ENCODE measurements at regions not wholly inside any gene's neighbourhood (a gene's known extent, or its start where the extent isn't known, plus 50 kb on each side); places are given as distances from the start of the nearest gene placed in this dataset.

DNA sequence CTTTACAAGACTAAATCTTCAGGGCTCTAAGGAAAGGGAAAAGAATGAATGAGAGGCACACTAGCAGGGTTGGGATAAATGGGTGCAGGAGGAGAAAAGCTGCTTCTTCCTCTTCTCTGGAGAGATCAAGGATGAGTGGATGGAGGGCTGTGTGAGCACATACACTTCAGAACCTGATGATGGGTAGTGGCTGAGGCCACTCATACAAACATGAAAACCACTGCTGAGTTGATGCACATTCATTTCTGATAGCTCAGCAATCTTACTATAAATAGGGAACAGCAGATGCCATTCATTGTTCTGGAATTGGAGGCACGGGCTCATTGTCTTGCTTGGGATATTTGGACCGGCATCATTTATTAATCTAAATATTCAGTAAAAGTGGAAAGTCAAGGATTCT, 152.4 kb upstream of the KCTD1 start:
- TF ChIP-seq GATA2 (IDR thresholded peaks at IDR 0.05; ENCODE audit: low read depth, low read length) (no peak), GATA3 (IDR thresholded peaks at IDR 0.05; ENCODE audit: low read depth, low read length) (no peak)

DNA sequence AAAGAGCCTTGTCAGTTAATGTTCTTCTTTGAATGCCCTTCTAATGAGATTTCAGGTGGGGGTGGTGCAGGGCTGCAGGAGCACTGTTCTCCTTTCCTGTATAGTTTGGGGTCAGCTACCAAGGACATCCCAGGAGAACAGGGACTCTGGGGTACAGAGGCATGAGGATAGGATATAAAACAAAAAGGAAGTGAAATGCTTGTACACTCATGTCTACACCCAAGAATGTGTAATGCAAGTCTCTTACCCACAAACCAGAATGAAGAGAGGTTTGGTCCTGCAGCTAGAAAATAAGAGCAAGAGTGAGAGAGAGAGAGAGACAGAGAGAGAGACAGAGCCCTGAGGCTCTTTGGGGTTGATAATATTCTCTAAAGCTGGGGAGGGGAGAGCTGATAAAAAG, 151.8 kb upstream of the KCTD1 start:
- TF ChIP-seq GATA2 (IDR thresholded peaks at IDR 0.05; ENCODE audit: low read depth, low read length): no peak
- TF ChIP-seq GATA3 (IDR thresholded peaks at IDR 0.05; ENCODE audit: low read depth, low read length): no peak

DNA sequence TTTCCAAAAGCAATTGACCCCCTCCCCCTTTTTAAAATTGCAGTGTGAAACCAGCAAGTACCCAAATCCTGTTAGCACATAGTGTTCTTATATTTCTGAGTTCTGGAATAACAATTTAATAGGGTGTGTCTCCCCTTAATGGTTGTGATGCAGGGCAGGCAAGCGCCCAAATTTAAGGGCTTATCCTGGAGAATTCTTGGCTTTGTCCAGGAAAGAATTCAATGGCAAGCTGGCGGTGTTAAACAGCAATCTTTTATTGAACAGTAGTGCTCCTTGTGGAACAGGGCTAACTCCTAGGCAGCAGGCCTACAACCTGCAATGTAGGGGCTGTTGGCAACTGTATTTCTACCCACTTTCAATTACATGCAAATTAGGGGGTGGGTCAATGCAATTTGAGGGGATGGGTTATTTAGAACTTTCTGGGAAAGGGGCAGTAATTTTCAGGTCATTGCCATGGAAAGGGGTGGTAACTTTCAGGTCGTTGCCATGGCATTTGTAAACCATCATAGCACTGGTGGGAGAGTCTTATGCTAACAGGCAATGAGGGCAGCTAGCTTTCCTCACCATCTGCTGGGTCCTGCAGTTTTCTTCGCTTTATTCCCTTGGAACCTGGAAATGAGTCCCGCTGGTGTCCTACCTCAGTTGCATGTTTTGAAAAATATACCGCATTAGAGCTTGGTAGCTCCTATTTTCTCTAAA, 149.0 kb upstream of the KCTD1 start:
- TF ChIP-seq GATA3 (IDR thresholded peaks at IDR 0.05; ENCODE audit: low read depth, low read length) (no peak), GATA2 (IDR thresholded peaks at IDR 0.05; ENCODE audit: low read depth, low read length) (no peak)

DNA sequence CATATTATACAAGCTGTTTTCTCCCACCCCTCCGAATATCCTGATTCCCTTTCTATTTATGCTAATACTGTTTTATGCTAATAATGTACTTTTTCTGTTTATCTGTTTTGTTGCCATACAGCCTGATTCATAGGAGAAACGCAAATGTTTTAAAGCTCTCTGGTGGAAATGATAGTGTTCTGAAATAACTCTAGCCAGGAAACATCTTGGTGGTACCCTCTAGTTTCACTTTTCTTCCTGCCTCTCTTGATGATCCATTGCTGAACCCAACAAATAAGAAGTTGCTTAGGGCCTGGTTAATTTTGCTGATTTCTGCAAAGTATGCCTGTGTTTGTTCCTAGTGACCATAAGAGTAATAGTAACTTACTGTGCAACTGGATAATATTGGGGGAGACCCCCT, 148.4 kb upstream of the KCTD1 start:
- TF ChIP-seq GATA3 (IDR thresholded peaks at IDR 0.05; ENCODE audit: low read depth, low read length) (no peak), GATA2 (IDR thresholded peaks at IDR 0.05; ENCODE audit: low read depth, low read length) (no peak)

DNA sequence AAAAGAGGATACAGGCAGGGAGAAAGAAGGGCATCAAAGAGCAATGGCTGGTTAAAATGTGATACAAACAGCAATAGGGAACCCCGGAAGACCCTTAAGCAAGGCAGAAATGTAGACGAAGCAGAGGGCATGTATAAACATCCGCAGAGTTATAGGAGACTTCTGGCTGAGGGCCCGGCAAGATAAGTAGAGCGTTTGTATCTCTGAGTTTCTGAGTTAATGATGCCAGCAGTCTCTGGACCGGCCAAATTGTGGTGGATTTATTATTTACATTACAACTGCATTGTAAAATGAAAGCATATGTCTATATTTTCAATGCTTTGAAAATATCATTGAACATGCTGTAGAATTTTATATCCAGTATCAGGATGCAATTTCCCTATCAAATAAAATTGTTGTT, 148.0 kb upstream of the KCTD1 start:
- TF ChIP-seq GATA2 (IDR thresholded peaks at IDR 0.05; ENCODE audit: low read depth, low read length) (no peak), GATA3 (IDR thresholded peaks at IDR 0.05; ENCODE audit: low read depth, low read length) (no peak)

DNA sequence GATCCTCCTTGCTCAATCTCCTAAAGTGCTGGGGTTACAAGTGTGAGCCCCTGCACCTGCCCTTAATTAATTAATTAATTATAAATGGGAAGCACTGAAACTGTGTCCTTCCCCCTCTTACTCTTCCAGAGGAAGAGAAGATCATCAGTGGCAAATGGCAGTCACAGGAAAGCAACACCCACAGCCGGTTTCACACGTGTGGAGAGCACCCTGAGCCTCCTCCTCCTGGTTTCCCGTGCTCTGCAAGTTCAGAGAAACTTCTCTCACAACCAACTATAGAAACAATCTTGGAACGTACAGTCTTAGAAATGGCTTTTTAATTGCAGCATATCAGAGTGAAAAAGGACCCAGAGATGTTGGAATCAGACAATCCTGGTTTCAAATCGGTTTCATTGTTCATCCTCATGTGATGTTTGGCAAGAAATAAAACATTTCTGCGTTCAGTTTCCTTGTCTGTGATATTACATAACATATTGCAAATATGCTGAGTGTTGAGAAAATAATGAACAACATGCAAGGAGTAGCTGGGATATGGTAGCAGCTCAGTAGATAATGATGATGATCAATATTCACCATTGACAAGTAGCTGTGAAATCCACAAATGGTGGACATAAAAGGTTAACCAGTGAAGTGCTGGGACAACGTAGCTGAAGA, 141.0 kb upstream of the KCTD1 start:
- TF ChIP-seq GATA2 (IDR thresholded peaks at IDR 0.05; ENCODE audit: low read depth, low read length): no peak
- TF ChIP-seq GATA3 (IDR thresholded peaks at IDR 0.05; ENCODE audit: low read depth, low read length): no peak

DNA sequence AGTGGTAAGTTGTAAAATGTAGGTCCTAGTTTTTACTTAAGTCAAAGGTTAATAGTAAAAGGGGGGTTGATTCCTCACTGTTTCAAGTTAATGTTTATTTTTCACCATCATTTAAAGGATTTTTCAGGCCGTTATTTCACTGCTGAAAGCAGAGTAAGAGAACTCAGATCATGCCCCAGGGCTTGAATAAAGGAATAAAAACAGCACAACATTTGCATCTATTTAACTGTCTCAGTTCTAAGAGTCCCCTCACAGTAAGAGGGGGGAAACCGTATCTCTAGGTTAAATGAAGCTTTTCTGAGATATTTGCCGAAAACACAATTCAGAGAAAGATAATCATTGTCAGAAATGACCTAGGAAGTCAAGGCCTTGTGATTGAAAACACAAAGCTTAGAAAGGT, 138.2 kb upstream of the KCTD1 start:
- TF ChIP-seq GATA2 (IDR thresholded peaks at IDR 0.05; ENCODE audit: low read depth, low read length) (no peak), GATA3 (IDR thresholded peaks at IDR 0.05; ENCODE audit: low read depth, low read length) (no peak)

DNA sequence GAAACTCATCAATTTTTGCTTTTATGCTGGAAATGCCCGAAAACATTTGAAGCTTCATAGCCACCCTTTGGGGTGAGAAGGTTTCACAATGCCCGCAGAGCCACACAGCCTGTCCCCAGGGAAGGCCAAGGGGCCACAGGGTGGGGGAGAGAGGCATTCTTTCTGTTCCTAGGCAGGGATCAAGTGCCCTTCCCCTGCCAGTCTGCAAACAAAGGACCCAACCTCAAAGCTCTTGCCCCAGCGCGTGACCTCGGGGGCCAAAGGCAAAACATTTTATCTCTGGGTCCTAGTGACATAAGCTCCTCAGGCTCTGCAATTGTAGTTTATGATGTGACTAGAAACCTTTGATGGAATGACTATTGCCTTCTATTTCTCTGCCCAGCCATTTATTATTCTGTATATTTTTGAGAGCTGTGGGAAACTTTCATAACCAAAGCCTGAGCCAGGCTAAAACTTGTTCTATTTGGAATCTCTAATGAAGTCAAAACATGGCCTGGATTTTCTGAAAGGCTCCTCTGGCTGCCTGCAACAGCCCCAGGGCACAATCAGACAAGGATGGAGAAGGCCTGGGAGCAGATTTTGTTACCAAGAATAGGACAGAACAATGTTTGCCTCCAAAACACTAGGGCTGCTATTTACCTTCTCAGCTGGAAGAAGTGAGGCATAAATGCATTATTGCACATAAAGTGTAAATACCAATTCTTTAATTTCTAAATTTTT, 137.2 kb upstream of the KCTD1 start:
- TF ChIP-seq GATA3 (IDR thresholded peaks at IDR 0.05; ENCODE audit: low read depth, low read length): no peak
- TF ChIP-seq GATA2 (IDR thresholded peaks at IDR 0.05; ENCODE audit: low read depth, low read length): no peak

DNA sequence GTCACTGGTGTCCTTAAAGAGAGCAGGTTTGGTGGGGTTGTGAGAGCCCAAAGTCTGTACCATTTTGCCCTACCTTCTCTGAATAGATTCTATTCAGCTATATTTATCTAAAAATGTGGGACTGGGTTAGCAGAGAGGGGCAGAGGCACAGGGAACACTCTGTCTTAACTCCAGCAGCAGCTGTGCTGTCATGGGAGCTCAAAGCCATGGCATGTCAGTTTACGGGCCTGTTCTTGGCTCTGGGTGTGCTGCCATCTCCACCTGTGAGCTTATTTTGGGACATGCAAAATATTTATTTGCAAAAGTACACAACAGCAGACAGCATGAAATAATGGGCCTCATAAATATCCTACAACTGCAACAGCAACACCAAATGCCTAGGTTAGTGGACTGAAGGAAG, 129.6 kb upstream of the KCTD1 start:
- TF ChIP-seq GATA2 (IDR thresholded peaks at IDR 0.05; ENCODE audit: low read depth, low read length): no peak

DNA sequence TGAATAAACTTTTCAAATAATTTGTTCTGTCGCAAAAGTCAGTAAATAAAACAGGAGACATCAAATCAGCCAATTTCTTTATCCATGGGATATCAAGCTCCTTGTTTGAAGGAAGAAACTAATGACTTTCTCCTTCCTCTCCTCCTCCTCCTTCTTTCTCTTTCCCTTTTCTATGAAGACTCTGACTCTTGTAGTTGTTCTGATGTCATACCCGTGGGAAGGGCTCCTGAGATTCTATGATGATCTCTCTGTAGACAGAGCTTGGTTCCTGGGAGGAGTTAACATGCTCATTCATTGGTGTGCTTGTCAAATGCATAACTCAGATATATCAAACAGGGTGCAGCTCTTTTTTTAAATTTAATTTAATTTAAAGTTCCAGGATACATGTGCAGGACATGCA, 118.7 kb upstream of the KCTD1 start:
- TF ChIP-seq GATA2 (IDR thresholded peaks at IDR 0.05; ENCODE audit: low read depth, low read length) (no peak), GATA3 (IDR thresholded peaks at IDR 0.05; ENCODE audit: low read depth, low read length) (no peak)

DNA sequence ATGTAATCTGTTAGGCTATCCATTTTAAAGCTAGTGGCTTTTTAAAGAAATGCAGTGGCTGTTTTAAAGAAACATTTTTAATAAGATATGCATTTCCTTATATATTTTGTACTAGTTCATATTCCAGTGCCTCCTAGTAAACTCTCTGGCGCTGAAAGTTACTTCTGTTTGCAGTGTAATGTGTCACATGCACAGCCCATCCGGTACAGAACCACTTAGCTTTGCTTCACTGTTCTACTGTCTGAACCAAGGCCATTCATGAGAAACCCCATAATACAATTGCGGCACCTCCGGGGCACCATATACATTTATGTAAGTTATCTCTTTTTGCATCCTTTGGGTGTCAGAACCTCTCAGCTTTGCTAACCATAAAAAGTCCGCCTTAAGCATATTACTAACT, 114.6 kb upstream of the KCTD1 start:
- TF ChIP-seq GATA3 (IDR thresholded peaks at IDR 0.05; ENCODE audit: low read depth, low read length) (no peak), GATA2 (IDR thresholded peaks at IDR 0.05; ENCODE audit: low read depth, low read length) (no peak)

DNA sequence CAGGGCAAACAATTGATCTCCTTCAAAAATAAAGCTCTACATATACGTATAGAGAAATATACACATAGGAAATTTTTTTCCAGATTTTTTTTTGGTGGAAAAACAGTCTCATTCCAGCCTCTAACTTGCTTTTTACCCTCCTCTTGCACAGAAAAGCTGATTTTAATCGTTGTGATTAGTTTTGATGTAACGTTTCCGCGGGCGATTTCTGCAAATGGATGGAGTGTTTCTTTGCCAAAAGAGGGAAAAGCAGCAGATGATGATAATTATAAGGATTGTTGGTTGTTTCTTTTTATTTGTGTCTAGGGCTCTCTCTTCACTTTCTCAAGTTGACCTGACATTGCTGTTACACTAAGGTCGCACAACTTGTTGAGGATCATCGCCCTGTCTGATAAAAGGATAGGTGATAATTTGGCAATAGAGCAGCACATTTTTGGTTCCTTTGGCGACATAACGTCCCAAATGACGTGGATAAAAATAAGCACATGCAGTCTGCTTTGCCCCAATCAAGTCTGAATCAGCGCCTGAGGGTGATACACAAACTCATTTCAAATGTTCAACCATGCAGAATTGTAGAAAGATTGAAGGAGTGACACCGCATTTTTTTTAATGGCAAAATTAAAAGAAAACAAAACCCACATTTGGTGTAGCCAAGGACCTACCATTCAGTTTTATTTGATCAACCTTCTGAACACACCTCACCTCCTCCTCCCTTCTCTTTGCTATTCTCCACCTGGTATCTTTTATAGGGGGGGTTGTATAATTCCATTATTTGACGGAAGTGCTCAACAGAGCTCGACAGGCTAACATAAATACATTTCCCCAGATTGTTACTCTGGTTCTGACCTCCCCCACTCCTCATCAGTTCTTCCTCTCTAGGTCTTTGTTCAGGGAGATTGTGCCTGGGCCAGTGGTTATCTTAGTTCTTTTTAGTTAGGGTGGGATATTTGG, 109.6 kb upstream of the KCTD1 start:
- TF ChIP-seq GATA2 (IDR thresholded peaks at IDR 0.05; ENCODE audit: low read depth, low read length) (peak; percentile 74; the same call in 1 of the 2 replicates), GATA3 (IDR thresholded peaks at IDR 0.05; ENCODE audit: low read depth, low read length) (peak; percentile 68)

DNA sequence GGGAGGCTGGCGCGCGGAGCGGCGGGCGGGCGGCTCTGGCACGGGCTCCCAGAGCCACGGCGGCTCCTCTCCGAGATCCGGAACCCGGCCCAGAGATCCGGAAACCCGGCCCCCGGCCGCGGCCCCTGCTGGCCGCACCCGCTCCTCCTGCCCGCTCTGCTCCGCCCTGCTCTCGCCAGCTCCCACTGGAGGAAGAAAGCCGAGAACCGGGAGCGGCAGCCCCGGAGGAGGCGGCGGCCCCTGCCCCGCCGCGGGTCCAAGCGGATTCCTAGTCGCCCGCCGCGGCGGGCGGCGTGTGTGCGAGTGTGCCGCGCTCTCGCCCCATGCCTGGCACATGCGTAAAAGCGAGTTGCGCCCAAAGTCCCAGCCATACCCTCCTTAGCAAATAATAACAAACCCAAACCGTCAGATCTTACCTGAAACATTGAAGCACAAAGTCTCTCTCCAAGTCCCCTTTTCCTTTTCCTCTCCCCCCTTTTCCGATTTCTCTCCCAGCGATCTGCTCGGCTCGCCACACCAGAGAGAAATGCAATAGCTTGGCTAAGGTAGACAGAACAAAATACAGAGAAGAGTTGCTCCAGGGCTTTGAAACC, 108.7 kb upstream of the KCTD1 start:
- no peak for TF ChIP-seq GATA3 (IDR thresholded peaks at IDR 0.05; ENCODE audit: low read depth, low read length)

All from SH-SY5Y (cell line).